SK-N-SH (cell line): ENCODE measurements at regions not wholly inside any gene's neighbourhood (a gene's known extent, or its start where the extent isn't known, plus 50 kb on each side); places are given as distances from the start of the nearest gene placed in this dataset.

Source experiments
- CTCF ChIA-PET: fragments of 300-600, 350-600 bp; formaldehyde crosslinking; extraction: SDS; loops from one replicate; lab custom pipeline; 2021; lab: Yijun Ruan, JAX
- POLR2A ChIA-PET: fragments of 350-600 bp; sonication (Branson Sonifier 250); formaldehyde crosslinking; extraction: SDS; loops from one replicate; lab custom pipeline; 2020; ENCODE audit warnings: antibody characterized with exemption, inconsistent platforms; lab: Yijun Ruan, JAX
- DNase-seq: peaks from one replicate; pipeline ENCODE4 v3.0.0; 2012
- H2AFZ ChIP-seq: fragments of 200-600 bp; sonication (generic); 2 replicates; pipeline ENCODE4 v1.8.1; 2016; ENCODE audit warnings: antibody characterized with exemption, mild to moderate bottlenecking, low read depth
- H3F3A ChIP-seq: fragments of 200-600 bp; sonication (generic); replicated peaks from 2 replicates; pipeline ENCODE3; 2016; ENCODE audit warnings: antibody characterized with exemption, mild to moderate bottlenecking; ENCODE audit not compliant: insufficient read depth
- H3K27ac ChIP-seq, 2 experiments: fragments of 200-500 bp in 1 of 2; fragments of 200-600 bp in 1 of 2; sonication (Bioruptor generic) in 1 of 2; sonication (generic), shearing (Covaris generic) in 1 of 2; 2 replicates each; pipeline versions ENCODE4 v1.5.1 to v1.6.1; 2014 to 2016; ENCODE audit warnings: low read depth in 2 of 2, inconsistent platforms in 1 of 2, low read length in 1 of 2, mild to moderate bottlenecking in 1 of 2, mixed read lengths in 1 of 2
- H3K27me3 ChIP-seq: fragments of 200-600 bp; sonication (generic), shearing (Covaris generic); 2 replicates; pipeline ENCODE4 v1.6.1; 2016; ENCODE audit warnings: mixed run types; ENCODE audit not compliant: insufficient read depth
- H3K36me3 ChIP-seq, 2 experiments: fragments of 200-500 bp in 1 of 2; fragments of 200-600 bp in 1 of 2; sonication (Bioruptor generic) in 1 of 2; sonication (generic) in 1 of 2; replicated peaks in 1 of 2; 2 replicates each; pipeline versions ENCODE3 to v1.5.1; 2014 to 2016; ENCODE audit warnings: low read length in 1 of 2, mild to moderate bottlenecking in 1 of 2; ENCODE audit not compliant: insufficient read depth in 2 of 2, control insufficient read depth in 1 of 2
- H3K4me1 ChIP-seq, 2 experiments: fragments of 200-500 bp in 1 of 2; fragments of 200-600 bp in 1 of 2; sonication (Bioruptor generic) in 1 of 2; sonication (generic), shearing (Covaris generic) in 1 of 2; 2 replicates each; pipeline versions ENCODE4 v1.5.1 to v1.6.1; 2014 to 2016; ENCODE audit warnings: low read depth in 1 of 2, low read length in 1 of 2, mixed run types in 1 of 2; ENCODE audit not compliant: insufficient read depth in 2 of 2, control insufficient read depth in 1 of 2
- H3K4me2 ChIP-seq: fragments of 200-600 bp; sonication (generic), shearing (Covaris generic); 2 replicates; pipeline ENCODE4 v1.6.1; 2017; ENCODE audit warnings: mixed run types
- H3K4me3 ChIP-seq, 2 experiments: fragments of 200-500 bp in 1 of 2; fragments of 200-600 bp in 1 of 2; sonication (Bioruptor generic) in 1 of 2; sonication (generic), shearing (Covaris generic) in 1 of 2; 2 replicates each; pipeline versions ENCODE4 v1.5.1 to v1.8.1; 2014 to 2016; ENCODE audit warnings: low read depth in 2 of 2, inconsistent platforms in 1 of 2, low read length in 1 of 2, mild to moderate bottlenecking in 1 of 2, mixed read lengths in 1 of 2, moderate library complexity in 1 of 2
- H3K79me2 ChIP-seq: fragments of 200-600 bp; sonication (generic); 2 replicates; pipeline ENCODE4 v1.8.1; 2017; ENCODE audit warnings: mild to moderate bottlenecking; ENCODE audit not compliant: insufficient read depth
- H3K9ac ChIP-seq: fragments of 200-600 bp; sonication (generic); 2 replicates; pipeline ENCODE4 v1.6.1; 2017; ENCODE audit warnings: mixed run types
- H3K9me2 ChIP-seq: fragments of 200-600 bp; sonication (generic); 2 replicates; pipeline ENCODE4 v1.6.1; 2017; ENCODE audit warnings: mixed run types
- H3K9me3 ChIP-seq: fragments of 200-600 bp; sonication (generic); 2 replicates; pipeline ENCODE4 v1.6.1; 2017; ENCODE audit warnings: mixed run types, mild to moderate bottlenecking, moderate library complexity
- H4K20me1 ChIP-seq: fragments of 200-600 bp; sonication (generic); 2 replicates; pipeline ENCODE4 v1.6.1; 2017; ENCODE audit warnings: mild to moderate bottlenecking, mixed run types; ENCODE audit not compliant: insufficient read depth
- ELF1 ChIP-seq: IDR thresholded peaks from 2 replicates; pipeline ENCODE4 v1.4.0; 2012
- EP300 ChIP-seq, 2 experiments: IDR thresholded peaks; 2 replicates each; pipeline versions ENCODE4 v1.4.0 to v1.6.1; 2012; ENCODE audit warnings: borderline replicate concordance in 1 of 2, low read depth in 1 of 2, low read length in 1 of 2
- MXI1 ChIP-seq: IDR thresholded peaks from 2 replicates; pipeline ENCODE4 v1.6.1; 2012; ENCODE audit warnings: mild to moderate bottlenecking, low read depth, low read length, improper control_type of control experiment
- TAF1 ChIP-seq: IDR thresholded peaks from 2 replicates; pipeline ENCODE4 v1.6.1; 2012; ENCODE audit warnings: low read depth, mild to moderate bottlenecking, low read length, moderate library complexity, borderline replicate concordance
- WGBS: methylation state at CpG from one replicate; pipeline ENCODE4 v1.1.6; 2017; ENCODE audit warnings: low lambda C conversion rate; 5-methylcytosine and 5-hydroxymethylcytosine counted together
- TF ChIP-seq, protein P1 (sequence below): fragments of 150-350 bp; IDR thresholded peaks from 2 replicates; pipeline ENCODE4 v1.6.1; 2017; ENCODE audit warnings: antibody characterized with exemption, low read length, low read depth, borderline replicate concordance

DNA sequence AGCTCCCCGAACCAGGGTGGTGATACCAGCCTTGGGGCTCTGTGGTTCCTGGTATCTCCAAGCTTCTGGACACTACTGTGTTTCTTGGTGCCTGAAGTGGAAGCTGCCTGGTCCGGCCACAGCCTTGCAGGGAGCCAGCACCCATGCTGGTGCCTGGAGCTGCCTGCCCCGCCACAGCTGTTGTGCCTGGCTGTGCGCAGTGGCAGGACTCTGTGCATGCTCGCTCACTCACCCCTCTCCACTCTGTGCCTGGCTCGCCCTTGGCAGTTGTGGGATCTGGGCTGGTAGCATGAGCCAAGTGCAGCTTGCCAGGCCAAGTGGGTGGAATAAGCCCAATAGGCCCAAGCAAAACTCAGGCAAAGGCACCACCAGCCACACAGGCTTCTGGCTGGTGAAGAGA, 1225.3 kb downstream of the SLITRK5 start:
- Histone ChIP-seq H3F3A (no peaks in the 10 kb centered on the region), H3K9ac (no peak overlapping the region), H3K27me3 (no peaks in the 10 kb centered on the region), H3K27ac (no peak overlapping the region), H3K4me3 (no peak overlapping the region), H3K4me2 (no peak overlapping the region), H3K9me2 (no peaks in the 10 kb centered on the region), H3K36me3 (no peaks in the 10 kb centered on the region), H4K20me1 (no peaks in the 10 kb centered on the region), H3K79me2 (no peaks in the 10 kb centered on the region), H2AFZ (no peak overlapping the region), H3K9me3 (no peaks in the 10 kb centered on the region), H3K4me1 (no peaks in the 10 kb centered on the region)
- TF ChIP-seq ELF1: no peak
- 33% methylated on average over 3 of the region's 6 CpGs for WGBS
- CTCF ChIA-PET: interaction anchor here (0.9 kb wide), 1 partner anchor 799 kb away, joined by 3 read pairs; no protein-coding TSS in a partner anchor
- POLR2A ChIA-PET: no interaction called here
- DNase-seq: no peak

DNA sequence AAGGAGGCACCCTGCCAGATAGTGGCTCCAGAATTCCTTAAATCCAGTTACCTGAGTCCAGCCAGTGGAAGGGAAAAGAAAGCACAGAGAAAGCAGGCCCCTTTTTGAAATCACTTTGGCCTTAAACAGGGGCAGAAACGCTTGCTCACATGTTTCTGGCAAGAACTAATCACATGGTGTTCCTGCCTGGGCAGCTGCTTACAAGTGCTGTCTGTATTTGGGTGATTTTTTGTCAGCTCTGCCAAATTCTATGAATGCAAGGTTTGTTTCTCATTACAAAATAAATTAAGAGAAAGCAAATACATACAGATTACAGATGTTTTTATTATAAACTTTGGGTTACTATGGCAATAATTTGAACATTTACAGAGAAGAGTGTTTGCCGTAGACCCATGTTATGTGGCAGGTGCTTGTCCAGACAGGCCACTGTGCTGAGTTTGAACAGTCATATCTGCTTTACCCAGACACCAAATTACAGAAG, 1237.8 kb downstream of the SLITRK5 start:
- no peak for DNase-seq
- H3K27ac ChIP-seq: peak overlapping the region in 1 of 2 experiments; percentile 74; a peak in 2 of 4 replicates
- no peak overlapping the region for H3K9ac ChIP-seq
- no peak overlapping the region for H3K4me3 ChIP-seq
- 0 out of 2 replicates have a peak, but pooled peaks cover 4% of the 10 kb centered on the region for H3K9me2 ChIP-seq
- H3K27me3 ChIP-seq: no peaks in the 10 kb centered on the region
- no peak overlapping the region for H3K4me2 ChIP-seq
- H2AFZ ChIP-seq: no peak overlapping the region
- no peaks in the 10 kb centered on the region for H3K36me3 ChIP-seq
- ChIA-PET POLR2A (no interaction called here), CTCF (no interaction called here)
- H4K20me1 ChIP-seq: no peaks in the 10 kb centered on the region
- H3K4me1 ChIP-seq: peaks cover 0 to 2% of the 10 kb centered on the region in 2 experiments; a peak in 1 of 4 replicates
- WGBS: 38% methylated on average over 2 of the region's 2 CpGs
- TF ChIP-seq TAF1: no peak
- peak; percentile 49; the same call in 1 of the 2 replicates for TF ChIP-seq MXI1
- H3K79me2 ChIP-seq: no peaks in the 10 kb centered on the region
- no peaks in the 10 kb centered on the region for H3F3A ChIP-seq
- H3K9me3 ChIP-seq: no peaks in the 10 kb centered on the region; the same call in 1 of the 2 replicates

DNA sequence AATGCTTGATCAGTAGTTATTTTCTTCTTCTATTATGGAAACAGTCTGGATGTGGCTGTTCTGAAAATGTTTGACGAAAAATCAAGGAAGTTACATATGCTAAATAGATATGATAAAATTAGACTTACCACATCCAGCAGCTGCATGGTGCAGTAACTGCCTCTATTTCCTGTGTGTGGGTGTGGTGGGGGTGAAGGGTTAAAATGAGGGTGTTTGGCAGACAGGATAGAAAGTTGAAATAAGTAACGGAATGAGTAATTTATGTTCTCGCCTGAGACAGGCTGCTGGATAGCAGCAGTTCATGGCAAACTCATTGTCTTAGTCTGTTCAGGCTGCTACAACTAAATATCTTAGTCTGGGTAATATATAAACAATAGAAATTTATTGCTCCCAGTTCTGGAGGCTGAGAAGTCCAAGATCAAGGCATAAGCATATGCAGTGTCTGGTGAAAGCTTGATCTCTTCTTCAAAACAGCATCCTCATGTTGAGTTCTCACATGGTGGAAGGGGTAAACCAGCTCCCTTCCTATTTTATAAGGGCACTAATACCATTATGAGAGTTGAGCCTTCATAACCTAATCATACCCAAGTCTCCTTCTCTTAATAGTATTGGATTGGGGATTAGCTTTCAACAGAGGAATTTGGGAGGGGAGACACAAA, 1248.9 kb downstream of the SLITRK5 start:
- no peak for TF ChIP-seq EP300 (IDR thresholded peaks at IDR 0.05; ENCODE audit: borderline replicate concordance in 1 of 2, low read depth in 1 of 2, low read length in 1 of 2)
- TF ChIP-seq, protein P1, sequence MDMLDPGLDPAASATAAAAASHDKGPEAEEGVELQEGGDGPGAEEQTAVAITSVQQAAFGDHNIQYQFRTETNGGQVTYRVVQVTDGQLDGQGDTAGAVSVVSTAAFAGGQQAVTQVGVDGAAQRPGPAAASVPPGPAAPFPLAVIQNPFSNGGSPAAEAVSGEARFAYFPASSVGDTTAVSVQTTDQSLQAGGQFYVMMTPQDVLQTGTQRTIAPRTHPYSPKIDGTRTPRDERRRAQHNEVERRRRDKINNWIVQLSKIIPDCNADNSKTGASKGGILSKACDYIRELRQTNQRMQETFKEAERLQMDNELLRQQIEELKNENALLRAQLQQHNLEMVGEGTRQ: no peak
- TF ChIP-seq, all 33 proteins: peak for 0
- POLR2A ChIA-PET: no interaction called here
- Histone ChIP-seq H2AFZ (no peak overlapping the region), H3K4me2 (no peak overlapping the region), H3K79me2 (no peaks in the 10 kb centered on the region), H3K9me3 (no peaks in the 10 kb centered on the region), H3K36me3 (no peaks in the 10 kb centered on the region), H3K27ac (no peak overlapping the region), H4K20me1 (no peaks in the 10 kb centered on the region), H3F3A (no peaks in the 10 kb centered on the region), H3K4me3 (no peak overlapping the region), H3K27me3 (no peaks in the 10 kb centered on the region), H3K4me1 (no peaks in the 10 kb centered on the region), H3K9me2 (no peaks in the 10 kb centered on the region), H3K9ac (no peak overlapping the region)
- no peak for DNase-seq
- 59% methylated on average over 3 of the region's 3 CpGs for WGBS
- CTCF ChIA-PET: interaction anchor here (1.6 kb wide), 1 partner anchor 9 kb away, joined by 3 read pairs; no protein-coding TSS in a partner anchor
